ENCODE measurements at regions not wholly inside any gene's neighbourhood (a gene's known extent, or its start where the extent isn't known, plus 50 kb on each side); places are given as distances from the start of the nearest gene placed in this dataset.

DNA sequence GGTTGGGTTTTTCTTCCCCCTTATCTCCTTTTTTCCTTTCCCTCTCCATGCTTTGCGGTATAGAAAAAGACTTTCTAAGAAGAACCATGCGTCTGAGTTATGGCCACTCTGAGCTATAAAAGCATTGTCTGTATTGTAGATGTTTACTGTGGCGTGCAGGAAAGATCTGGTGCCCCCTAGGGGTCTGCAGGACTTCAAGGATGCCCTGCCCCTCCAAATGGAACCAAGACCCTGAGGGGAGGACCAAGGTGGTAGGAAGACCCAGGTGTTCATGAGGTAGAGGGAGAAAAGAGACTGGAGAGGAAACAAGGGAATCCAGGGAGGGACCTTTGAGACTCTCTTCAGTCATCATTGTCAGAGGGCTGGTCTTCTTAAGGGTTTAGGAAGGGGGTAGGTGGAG, 68.8 kb downstream of the CYP26A1 start:
- TF ChIP-seq, protein P1, sequence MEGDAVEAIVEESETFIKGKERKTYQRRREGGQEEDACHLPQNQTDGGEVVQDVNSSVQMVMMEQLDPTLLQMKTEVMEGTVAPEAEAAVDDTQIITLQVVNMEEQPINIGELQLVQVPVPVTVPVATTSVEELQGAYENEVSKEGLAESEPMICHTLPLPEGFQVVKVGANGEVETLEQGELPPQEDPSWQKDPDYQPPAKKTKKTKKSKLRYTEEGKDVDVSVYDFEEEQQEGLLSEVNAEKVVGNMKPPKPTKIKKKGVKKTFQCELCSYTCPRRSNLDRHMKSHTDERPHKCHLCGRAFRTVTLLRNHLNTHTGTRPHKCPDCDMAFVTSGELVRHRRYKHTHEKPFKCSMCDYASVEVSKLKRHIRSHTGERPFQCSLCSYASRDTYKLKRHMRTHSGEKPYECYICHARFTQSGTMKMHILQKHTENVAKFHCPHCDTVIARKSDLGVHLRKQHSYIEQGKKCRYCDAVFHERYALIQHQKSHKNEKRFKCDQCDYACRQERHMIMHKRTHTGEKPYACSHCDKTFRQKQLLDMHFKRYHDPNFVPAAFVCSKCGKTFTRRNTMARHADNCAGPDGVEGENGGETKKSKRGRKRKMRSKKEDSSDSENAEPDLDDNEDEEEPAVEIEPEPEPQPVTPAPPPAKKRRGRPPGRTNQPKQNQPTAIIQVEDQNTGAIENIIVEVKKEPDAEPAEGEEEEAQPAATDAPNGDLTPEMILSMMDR (IDR thresholded peaks at IDR 0.05 in 8 of 11, conservative IDR thresholded peaks at IDR 0.05 in 3 of 11) = no peak
- no peak for TF ChIP-seq POLR2AphosphoS5 (IDR thresholded peaks at IDR 0.05)
